GM21723 (cell line): ENCODE measurements at regions not wholly inside any gene's neighbourhood (a gene's known extent, or its start where the extent isn't known, plus 50 kb on each side); places are given as distances from the start of the nearest gene placed in this dataset.
"Not testable (repeated sequence)": the region's sequence is repeated elsewhere in the genome, so short reads cannot be mapped to it uniquely, and the experiment has no call there.

ENCODE experiments used
- ATAC-seq: cut with Tn5 transposase; IDR thresholded peaks from one replicate; pipeline ENCODE4 v1.9.1; 2021; ENCODE audit warnings: mild to moderate bottlenecking, moderate library complexity; ENCODE audit not compliant: unreplicated experiment

DNA sequence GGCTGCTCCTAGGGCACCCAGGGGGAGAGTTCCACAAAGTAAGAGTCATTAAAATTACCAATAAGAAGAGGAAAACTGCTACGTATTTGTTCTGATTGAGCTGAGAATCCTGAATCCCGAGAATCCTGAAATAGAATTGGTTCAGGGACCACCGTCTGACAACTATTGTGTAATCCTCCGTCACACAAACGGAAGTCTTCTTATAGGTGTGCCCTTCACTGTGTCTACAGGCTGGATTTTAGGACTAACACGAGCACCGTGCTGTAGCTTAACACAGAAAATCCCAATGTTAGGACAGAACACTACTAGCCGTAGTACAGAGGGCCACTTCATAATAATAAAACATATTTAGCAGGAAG lies 50.6 kb upstream of the RNF182 start:
- no peak for ATAC-seq

DNA sequence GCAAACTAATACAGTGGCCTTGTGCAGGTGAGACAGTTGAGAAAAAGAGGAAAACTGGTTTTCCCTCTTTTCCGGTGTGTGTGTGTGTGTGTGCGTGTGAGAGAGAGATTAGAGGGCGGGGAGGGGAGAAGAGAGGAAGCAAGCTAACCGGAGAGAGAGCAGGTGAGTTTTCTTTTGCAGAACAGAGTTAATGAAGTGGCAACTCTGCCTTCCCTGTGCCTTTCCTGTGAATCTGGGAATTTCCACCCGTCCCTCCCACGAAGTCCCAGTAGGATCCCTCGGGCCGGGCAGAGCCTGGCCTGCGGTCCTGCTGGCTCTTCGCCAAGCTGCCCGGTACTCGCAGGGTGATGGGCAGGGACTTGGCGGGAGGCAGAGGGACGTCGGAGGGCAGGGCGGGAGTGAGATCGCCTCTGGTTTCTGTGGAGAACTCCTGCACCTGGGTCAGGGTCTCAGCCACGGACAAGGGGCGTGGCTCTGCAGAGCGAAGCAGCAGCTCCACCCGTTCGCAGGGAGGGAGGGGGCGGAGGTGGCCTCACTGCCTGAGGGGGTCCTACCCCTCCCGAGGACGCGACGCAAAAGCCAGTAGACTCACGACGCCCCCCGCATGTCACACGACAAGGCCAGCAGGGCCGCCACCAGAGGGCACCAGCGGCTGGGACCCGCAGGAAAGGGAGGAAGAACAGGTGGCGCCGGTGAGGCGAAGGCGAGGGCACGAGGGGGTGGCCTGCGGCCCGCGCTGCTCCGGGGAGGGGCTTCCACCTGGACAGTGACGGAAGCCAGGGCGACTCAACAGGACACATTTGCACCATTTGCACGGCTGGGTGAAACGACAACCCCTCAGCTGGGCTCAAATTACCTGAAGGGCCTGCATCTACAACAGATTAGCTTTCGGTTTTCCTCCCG lies 51.2 kb upstream of the RNF182 start:
- peak; percentile 83 for ATAC-seq

DNA sequence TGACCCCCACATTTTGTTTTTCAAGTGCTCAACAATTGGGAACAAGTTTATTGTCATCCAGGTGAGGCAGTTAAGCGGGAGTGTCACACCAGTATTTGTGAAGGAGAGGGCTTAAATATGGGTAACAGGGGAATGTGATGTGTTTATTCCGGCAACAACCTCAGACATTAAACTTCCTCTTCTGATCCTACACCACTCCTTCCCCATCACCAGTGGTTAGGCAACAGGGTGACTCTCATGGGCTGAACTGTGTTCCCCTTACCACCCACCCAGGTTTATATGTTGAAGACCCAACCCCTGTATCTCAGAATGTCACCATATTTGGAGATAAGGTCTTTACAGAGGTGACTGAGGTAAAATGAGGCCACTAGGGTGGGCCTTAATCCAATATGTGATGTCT lies 52.1 kb upstream of the RNF182 start:
- ATAC-seq, result no peak

DNA sequence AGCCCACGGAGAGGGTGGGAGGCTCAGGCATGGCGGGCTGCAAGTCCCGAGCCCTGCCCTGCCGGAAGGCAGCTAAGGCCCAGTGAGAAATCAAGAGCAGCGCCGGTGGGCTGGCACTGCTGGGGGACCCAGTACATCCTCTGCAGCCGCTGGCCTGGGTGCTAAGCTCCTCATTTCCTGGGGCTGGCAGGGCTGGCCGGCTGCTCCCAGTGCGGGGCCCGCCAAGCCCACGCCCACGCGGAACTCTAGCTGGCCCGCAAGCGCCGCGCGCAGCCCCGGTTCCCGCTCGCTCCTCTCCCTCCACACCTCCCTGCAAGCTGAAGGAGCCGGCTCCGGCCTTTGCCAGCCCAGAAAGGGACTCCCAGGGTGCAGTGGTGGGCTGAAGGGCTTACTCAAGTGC lies 52.7 kb upstream of the RNF182 start:
- ATAC-seq, result not testable (repeated sequence)

DNA sequence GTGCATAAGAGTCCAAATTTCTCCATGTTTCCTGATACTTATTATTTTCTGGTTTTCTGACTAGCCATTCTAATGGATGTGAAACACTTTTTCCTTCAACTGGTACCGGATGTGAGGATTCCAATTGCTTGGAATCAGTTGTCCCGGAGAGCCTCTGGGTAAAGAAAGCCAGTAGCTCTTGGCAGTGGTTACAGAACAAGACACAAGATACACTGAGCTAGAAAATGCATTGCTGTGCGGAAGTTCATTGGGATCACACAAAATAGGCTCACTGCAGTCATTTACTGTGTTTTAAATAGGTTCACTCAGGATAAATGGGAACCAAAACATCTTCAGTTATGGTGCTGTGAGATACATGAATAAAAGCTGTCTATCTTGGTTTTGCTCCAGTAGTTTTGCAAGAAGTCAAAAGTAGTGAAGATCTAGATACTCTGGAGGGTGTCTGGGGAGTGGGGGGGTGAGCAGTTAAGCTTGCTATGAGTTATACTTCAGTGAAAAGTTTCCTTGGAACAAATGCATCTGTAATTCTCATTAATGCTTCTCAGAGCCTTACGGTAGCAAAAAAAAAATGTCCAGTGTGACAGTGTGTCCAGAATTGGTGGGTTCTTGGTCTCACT lies 54.4 kb upstream of the RNF182 start:
- ATAC-seq, result no peak

DNA sequence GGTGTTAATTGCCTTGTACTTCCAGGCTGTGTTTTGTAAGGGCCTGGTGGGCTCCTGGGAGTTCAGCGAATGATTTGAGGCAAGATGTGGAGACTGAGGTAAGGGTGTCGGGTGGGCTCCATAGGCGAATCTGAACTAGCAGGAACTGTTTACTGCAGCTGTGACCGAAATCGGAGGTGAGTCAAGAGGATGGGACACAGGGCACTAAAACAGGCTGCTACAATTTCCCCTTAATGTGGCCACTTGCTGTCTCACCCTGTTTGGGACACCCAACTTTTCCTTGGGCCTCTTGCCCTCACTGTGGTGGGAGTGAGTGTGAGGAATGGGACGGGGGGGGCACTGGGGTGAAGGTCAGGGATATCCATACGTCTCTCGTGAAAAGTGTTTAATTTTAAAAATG lies 53.9 kb upstream of the MCUR1 start:
- ATAC-seq, result no peak

DNA sequence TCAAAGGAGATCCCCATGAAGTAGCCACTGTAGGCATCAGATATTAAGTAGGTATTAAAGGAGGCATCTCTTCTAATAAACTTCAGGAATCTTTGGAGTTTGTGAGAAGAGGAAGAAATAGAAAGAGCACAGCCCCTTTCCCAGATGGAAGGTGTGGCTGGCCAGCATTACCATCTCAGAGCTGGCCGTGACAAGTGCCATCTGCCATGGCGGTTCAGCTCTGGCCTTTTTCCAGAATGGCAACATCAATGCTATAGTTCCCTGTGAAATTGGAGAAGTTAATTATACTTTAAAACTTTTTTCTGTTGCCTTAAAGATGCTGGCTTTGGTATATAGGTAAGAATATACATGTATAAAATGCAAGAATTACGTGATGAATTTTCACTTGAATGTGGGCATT lies 51.9 kb upstream of the MCUR1 start:
- no peak for ATAC-seq

DNA sequence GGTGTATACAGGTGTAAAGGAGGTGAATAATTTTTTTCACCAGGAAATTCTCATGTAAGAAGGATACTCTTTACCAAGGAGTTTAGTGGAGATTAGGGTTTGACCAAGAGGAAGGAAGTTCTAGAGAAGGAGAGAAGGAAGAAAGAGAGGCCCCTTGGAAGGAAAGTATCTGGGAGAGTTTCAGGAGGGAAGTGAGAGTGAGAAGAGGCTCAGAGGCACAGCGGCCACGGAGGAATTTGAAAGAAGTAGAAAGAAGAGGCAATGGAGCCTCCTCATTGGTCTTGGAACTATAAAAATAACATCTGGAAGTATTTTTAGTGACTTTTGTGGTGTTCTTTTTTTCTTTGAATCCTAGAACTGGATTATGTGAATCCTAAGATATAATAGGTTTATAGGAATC lies 50.8 kb upstream of the MCUR1 start:
- no peak for ATAC-seq

GRCh38 chr6:13864669-13865068 lies 50.3 kb upstream of the MCUR1 start:
- ATAC-seq, result not testable (repeated sequence)
